IMR-90 (cell line): ENCODE measurements at regions not wholly inside any gene's neighbourhood (a gene's known extent, or its start where the extent isn't known, plus 50 kb on each side); places are given as distances from the start of the nearest gene placed in this dataset.

Source experiments
- ATAC-seq: fragments of 200-7000 bp; cut with Tn5 transposase; 2 replicates; pipeline ENCODE4 v1.9.1; 2020; ENCODE audit warnings: low read depth, mild to moderate bottlenecking, moderate library complexity
- BruUV-seq: library from RNA; stranded (reverse); fragments of 400-500 nt; replicated peaks from 2 replicates; lab custom pipeline; 2021; lab: Mats Ljungman, UMichigan
- CTCF ChIA-PET: fragments of 300-600 bp; formaldehyde crosslinking; extraction: SDS; loops from one replicate; lab custom pipeline; 2021; ENCODE audit warnings: antibody characterized with exemption; lab: Yijun Ruan, JAX
- POLR2A ChIA-PET: fragments of 300-600 bp; sonication (Branson Sonifier 250); formaldehyde crosslinking; loops from one replicate; lab custom pipeline; 2022; ENCODE audit warnings: antibody characterized with exemption; ENCODE audit not compliant: unreplicated experiment; lab: Charles Lee
- DNase-seq: peaks from one replicate; pipeline ENCODE4 v3.0.0; 2013
- H2AFZ ChIP-seq: replicated peaks from 2 replicates; pipeline ENCODE3; 2013; ENCODE audit warnings: low read length, mild to moderate bottlenecking; ENCODE audit not compliant: poor library complexity
- H2AK5ac ChIP-seq: 2 replicates; pipeline ENCODE4 v1.6.1; 2013; ENCODE audit warnings: low read depth, low read length, inconsistent platforms
- H2AK9ac ChIP-seq: replicated peaks from 2 replicates; pipeline ENCODE3; 2013; ENCODE audit warnings: mild to moderate bottlenecking, low read depth, low read length, moderate library complexity; ENCODE audit not compliant: poor library complexity
- H2BK120ac ChIP-seq: 2 replicates; pipeline ENCODE4 v1.6.1; 2013; ENCODE audit warnings: low read depth, low read length, inconsistent platforms
- H2BK15ac ChIP-seq: 3 replicates; pipeline ENCODE4 v1.6.1; 2013; ENCODE audit warnings: low read depth, low read length, inconsistent platforms
- H2BK20ac ChIP-seq: 2 replicates; pipeline ENCODE4 v1.6.1; 2013; ENCODE audit warnings: low read depth, mild to moderate bottlenecking, inconsistent platforms, low read length, moderate library complexity
- H2BK5ac ChIP-seq: 2 replicates; pipeline ENCODE4 v1.6.1; 2013; ENCODE audit warnings: mild to moderate bottlenecking, low read depth, low read length, inconsistent platforms; ENCODE audit not compliant: poor library complexity, severe bottlenecking
- H3K14ac ChIP-seq: replicated peaks from 2 replicates; pipeline ENCODE4 v1.6.1; 2013; ENCODE audit warnings: low read depth, low read length, inconsistent platforms
- H3K18ac ChIP-seq: 2 replicates; pipeline ENCODE4 v1.6.1; 2013; ENCODE audit warnings: low read depth, low read length, control low read depth
- H3K23ac ChIP-seq: 2 replicates; pipeline ENCODE4 v1.6.1; 2013; ENCODE audit warnings: low read depth, low read length, inconsistent platforms
- H3K27ac ChIP-seq: 2 replicates; pipeline ENCODE4 v1.5.1; 2013; ENCODE audit warnings: mild to moderate bottlenecking, control low read depth, low read length; ENCODE audit not compliant: insufficient read depth
- H3K27me3 ChIP-seq: 2 replicates; pipeline ENCODE4 v1.6.1; 2013; ENCODE audit warnings: low read length; ENCODE audit not compliant: control insufficient read depth, insufficient read depth
- H3K36me3 ChIP-seq: 2 replicates; pipeline ENCODE4 v1.6.1; 2013; ENCODE audit warnings: low read length, mixed read lengths; ENCODE audit not compliant: control insufficient read depth, insufficient read depth
- H3K4ac ChIP-seq: 2 replicates; pipeline ENCODE4 v1.6.1; 2013; ENCODE audit warnings: low read depth, low read length, inconsistent platforms
- H3K4me1 ChIP-seq: 2 replicates; pipeline ENCODE4 v1.6.1; 2013; ENCODE audit warnings: low read length, mixed read lengths; ENCODE audit not compliant: control insufficient read depth, insufficient read depth
- H3K4me2 ChIP-seq: 2 replicates; pipeline ENCODE4 v1.6.1; 2013; ENCODE audit warnings: low read depth, mild to moderate bottlenecking, control low read depth, low read length, moderate library complexity
- H3K4me3 ChIP-seq: 2 replicates; pipeline ENCODE4 v1.5.1; 2013; ENCODE audit warnings: low read depth, mild to moderate bottlenecking, control low read depth, low read length, moderate library complexity; ENCODE audit not compliant: insufficient read depth
- H3K56ac ChIP-seq: 2 replicates; pipeline ENCODE4 v1.6.1; 2013; ENCODE audit warnings: low read length, inconsistent platforms; ENCODE audit not compliant: insufficient read depth; ENCODE audit errors: extremely low read depth
- H3K79me1 ChIP-seq, 2 experiments: 2 replicates each; pipeline ENCODE4 v1.6.1; 2013; ENCODE audit warnings: low read length in 2 of 2, inconsistent platforms in 1 of 2, low read depth in 1 of 2
- H3K9ac ChIP-seq: 2 replicates; pipeline ENCODE4 v1.6.1; 2013; ENCODE audit warnings: low read depth, low read length, control low read depth
- H3K9me1 ChIP-seq: 2 replicates; pipeline ENCODE4 v1.6.1; 2013; ENCODE audit warnings: low read length, inconsistent platforms; ENCODE audit not compliant: insufficient read depth
- H3K9me3 ChIP-seq: 2 replicates; pipeline ENCODE4 v1.6.1; 2013; ENCODE audit warnings: low read length; ENCODE audit not compliant: control insufficient read depth, insufficient read depth
- H4K20me1 ChIP-seq: 2 replicates; pipeline ENCODE4 v1.6.1; 2013; ENCODE audit warnings: low read length, inconsistent platforms; ENCODE audit not compliant: insufficient read depth
- H4K5ac ChIP-seq: 2 replicates; pipeline ENCODE4 v1.6.1; 2013; ENCODE audit warnings: mild to moderate bottlenecking, low read depth, low read length, control low read depth
- H4K8ac ChIP-seq, 2 experiments: 2 replicates each; pipeline ENCODE4 v1.6.1; 2013; ENCODE audit warnings: low read depth in 2 of 2, low read length in 2 of 2, control low read depth in 1 of 2, inconsistent platforms in 1 of 2
- H4K91ac ChIP-seq: 2 replicates; pipeline ENCODE4 v1.6.1; 2013; ENCODE audit warnings: low read depth, low read length, inconsistent platforms; ENCODE audit not compliant: insufficient read depth
- BHLHE40 ChIP-seq: fragments of 150-350 bp; IDR thresholded peaks from 2 replicates; pipeline ENCODE4 v1.6.1; 2016; ENCODE audit warnings: mild to moderate bottlenecking, low read depth, low read length
- CEBPB ChIP-seq: IDR thresholded peaks from 2 replicates; pipeline ENCODE4 v1.6.1; 2012; ENCODE audit warnings: low read depth, low read length, improper control_type of control experiment
- CHD1 ChIP-seq: IDR thresholded peaks from 2 replicates; pipeline ENCODE4 v1.6.1; 2012; ENCODE audit warnings: low read depth, low read length, improper control_type of control experiment
- FOS ChIP-seq: fragments of 150-350 bp; IDR thresholded peaks from 2 replicates; pipeline ENCODE4 v1.6.1; 2016; ENCODE audit warnings: low read depth, low read length
- MAFK ChIP-seq: IDR thresholded peaks from 2 replicates; pipeline ENCODE4 v1.6.1; 2012; ENCODE audit warnings: low read depth, low read length, improper control_type of control experiment
- MXI1 ChIP-seq: IDR thresholded peaks from 2 replicates; pipeline ENCODE4 v1.6.1; 2012; ENCODE audit warnings: low read depth, mild to moderate bottlenecking, low read length, moderate library complexity, borderline replicate concordance
- POLR2A ChIP-seq: IDR thresholded peaks from 2 replicates; pipeline ENCODE4 v1.6.1; 2012; ENCODE audit warnings: mild to moderate bottlenecking, low read depth, low read length
- RAD21 ChIP-seq: IDR thresholded peaks from 2 replicates; pipeline ENCODE4 v1.6.1; 2012; ENCODE audit warnings: low read length, improper control_type of control experiment
- RCOR1 ChIP-seq: IDR thresholded peaks from 2 replicates; pipeline ENCODE4 v1.6.1; 2012; ENCODE audit warnings: mild to moderate bottlenecking, low read length, improper control_type of control experiment; ENCODE audit not compliant: insufficient replicate concordance
- RFX5 ChIP-seq: IDR thresholded peaks from 2 replicates; pipeline ENCODE4 v1.8.0; 2012; ENCODE audit warnings: low read depth, mild to moderate bottlenecking, low read length, moderate library complexity
- dilution Hi-C: fragments of 300-500 bp; cut with HindIII; formaldehyde crosslinking; loops from one replicate; pipeline ENCODE4 v1.14.3; 2018; ENCODE audit warnings: low sequenced_read_pairs; ENCODE audit not compliant: unreplicated experiment
- in situ Hi-C: fragments of 300-500 bp; cut with MboI; formaldehyde crosslinking; loops from 3 replicates; pipeline ENCODE4 v1.14.3; 2019; ENCODE audit warnings: low sequenced_read_pairs, inconsistent platforms, mixed read lengths
- intact Hi-C: fragments of 100-400 bp; cut with micrococcal nuclease; formaldehyde crosslinking; loops from 2 replicates; pipeline ENCODE4 v1.10.0; 2022
- TF ChIP-seq, protein P1 (sequence below): fragments of 150-350 bp; IDR thresholded peaks from 2 replicates; pipeline ENCODE4 v1.6.1; 2016; ENCODE audit warnings: low read depth, mild to moderate bottlenecking, low read length, moderate library complexity, borderline replicate concordance
- TF ChIP-seq, protein P2 (sequence below): fragments of 150-350 bp; IDR thresholded peaks from 2 replicates; pipeline ENCODE4 v1.6.1; 2017; ENCODE audit warnings: mild to moderate bottlenecking, antibody characterized with exemption, low read length, low read depth
- TF ChIP-seq, protein P3 (sequence below): conservative IDR thresholded peaks from 2 replicates; pipeline ENCODE4 v1.5.1; 2012; ENCODE audit warnings: mild to moderate bottlenecking, low read depth, low read length, improper control_type of control experiment

DNA sequence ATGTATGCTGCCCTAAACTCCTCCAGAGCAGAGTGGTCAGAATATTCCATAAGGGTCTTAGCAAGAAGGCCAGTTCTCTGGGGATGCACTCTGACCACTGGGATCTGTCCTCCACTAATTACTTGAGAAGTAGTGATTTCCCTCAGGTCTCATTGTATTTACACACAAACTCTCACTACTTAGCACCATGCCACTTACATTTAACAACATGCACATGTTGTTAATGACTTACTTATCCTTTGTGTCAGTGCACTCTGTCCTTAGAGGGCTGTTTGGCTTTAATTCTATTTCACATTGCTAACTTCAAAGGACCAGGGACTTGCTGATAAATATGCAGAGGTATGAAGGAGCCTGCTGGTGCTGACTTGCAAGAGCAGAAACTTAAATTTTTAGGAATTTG, 1415.5 kb upstream of the ACVR2A start:
- TF ChIP-seq POLR2A (no peak), CHD1 (no peak), RFX5 (no peak), MAFK (no peak), RCOR1 (no peak), BHLHE40 (no peak), RAD21 (no peak), FOS (no peak), MXI1 (no peak), CEBPB (no peak)
- TF ChIP-seq, protein P1, sequence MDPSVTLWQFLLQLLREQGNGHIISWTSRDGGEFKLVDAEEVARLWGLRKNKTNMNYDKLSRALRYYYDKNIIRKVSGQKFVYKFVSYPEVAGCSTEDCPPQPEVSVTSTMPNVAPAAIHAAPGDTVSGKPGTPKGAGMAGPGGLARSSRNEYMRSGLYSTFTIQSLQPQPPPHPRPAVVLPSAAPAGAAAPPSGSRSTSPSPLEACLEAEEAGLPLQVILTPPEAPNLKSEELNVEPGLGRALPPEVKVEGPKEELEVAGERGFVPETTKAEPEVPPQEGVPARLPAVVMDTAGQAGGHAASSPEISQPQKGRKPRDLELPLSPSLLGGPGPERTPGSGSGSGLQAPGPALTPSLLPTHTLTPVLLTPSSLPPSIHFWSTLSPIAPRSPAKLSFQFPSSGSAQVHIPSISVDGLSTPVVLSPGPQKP = no peak
- TF ChIP-seq, protein P2, sequence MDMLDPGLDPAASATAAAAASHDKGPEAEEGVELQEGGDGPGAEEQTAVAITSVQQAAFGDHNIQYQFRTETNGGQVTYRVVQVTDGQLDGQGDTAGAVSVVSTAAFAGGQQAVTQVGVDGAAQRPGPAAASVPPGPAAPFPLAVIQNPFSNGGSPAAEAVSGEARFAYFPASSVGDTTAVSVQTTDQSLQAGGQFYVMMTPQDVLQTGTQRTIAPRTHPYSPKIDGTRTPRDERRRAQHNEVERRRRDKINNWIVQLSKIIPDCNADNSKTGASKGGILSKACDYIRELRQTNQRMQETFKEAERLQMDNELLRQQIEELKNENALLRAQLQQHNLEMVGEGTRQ = no peak
- TF ChIP-seq, protein P3, sequence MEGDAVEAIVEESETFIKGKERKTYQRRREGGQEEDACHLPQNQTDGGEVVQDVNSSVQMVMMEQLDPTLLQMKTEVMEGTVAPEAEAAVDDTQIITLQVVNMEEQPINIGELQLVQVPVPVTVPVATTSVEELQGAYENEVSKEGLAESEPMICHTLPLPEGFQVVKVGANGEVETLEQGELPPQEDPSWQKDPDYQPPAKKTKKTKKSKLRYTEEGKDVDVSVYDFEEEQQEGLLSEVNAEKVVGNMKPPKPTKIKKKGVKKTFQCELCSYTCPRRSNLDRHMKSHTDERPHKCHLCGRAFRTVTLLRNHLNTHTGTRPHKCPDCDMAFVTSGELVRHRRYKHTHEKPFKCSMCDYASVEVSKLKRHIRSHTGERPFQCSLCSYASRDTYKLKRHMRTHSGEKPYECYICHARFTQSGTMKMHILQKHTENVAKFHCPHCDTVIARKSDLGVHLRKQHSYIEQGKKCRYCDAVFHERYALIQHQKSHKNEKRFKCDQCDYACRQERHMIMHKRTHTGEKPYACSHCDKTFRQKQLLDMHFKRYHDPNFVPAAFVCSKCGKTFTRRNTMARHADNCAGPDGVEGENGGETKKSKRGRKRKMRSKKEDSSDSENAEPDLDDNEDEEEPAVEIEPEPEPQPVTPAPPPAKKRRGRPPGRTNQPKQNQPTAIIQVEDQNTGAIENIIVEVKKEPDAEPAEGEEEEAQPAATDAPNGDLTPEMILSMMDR = no peak
- ChIA-PET CTCF (no interaction called here), POLR2A (no interaction called here)
- ATAC-seq (no peak), DNase-seq (no peak)
- H3K4me1 ChIP-seq = no peaks in the 10 kb centered on the region
- H3K4me2 ChIP-seq = no peak overlapping the region
- H4K8ac ChIP-seq = no peak overlapping the region
- H4K91ac ChIP-seq = no peak overlapping the region
- no peak overlapping the region for H3K27ac ChIP-seq
- H3K4ac ChIP-seq = no peak overlapping the region
- H3K14ac ChIP-seq = no peak overlapping the region
- no peak overlapping the region for H2BK15ac ChIP-seq
- H3K9me1 ChIP-seq = no peaks in the 10 kb centered on the region
- H2AFZ ChIP-seq = no peak overlapping the region
- BruUV-seq = no TSS peak
- dilution Hi-C loops (no loop called here), intact Hi-C loops (no loop called here), in situ Hi-C loops (no loop called here)
- no peaks in the 10 kb centered on the region for H3K36me3 ChIP-seq
- H3K4me3 ChIP-seq = no peak overlapping the region
- no peaks in the 10 kb centered on the region for H4K20me1 ChIP-seq
- H3K79me1 ChIP-seq = no peaks in the 10 kb centered on the region
- H2AK5ac ChIP-seq = no peak overlapping the region
- no peak overlapping the region for H3K9ac ChIP-seq
- no peak overlapping the region for H3K23ac ChIP-seq
- H3K18ac ChIP-seq = no peak overlapping the region
- no peak overlapping the region for H2AK9ac ChIP-seq
- no peak overlapping the region for H2BK20ac ChIP-seq
- no peak overlapping the region for H2BK120ac ChIP-seq
- no peak overlapping the region for H2BK5ac ChIP-seq
- no peak overlapping the region for H4K5ac ChIP-seq
- no peaks in the 10 kb centered on the region for H3K9me3 ChIP-seq
- H3K27me3 ChIP-seq = no peaks in the 10 kb centered on the region
- H3K56ac ChIP-seq = no peak overlapping the region
